ENCODE measurements at regions not wholly inside any gene's neighbourhood (a gene's known extent, or its start where the extent isn't known, plus 50 kb on each side); places are given as distances from the start of the nearest gene placed in this dataset.

- peak; percentile 56 to 83 for TF ChIP-seq CTCF (conservative IDR thresholded peaks at IDR 0.05; ENCODE audit: low read depth in 2 of 2)
- no peak for TF ChIP-seq EZH2 (IDR thresholded peaks at IDR 0.05; ENCODE audit: low read depth, unreplicated experiment)
These were observed 112.2 kb upstream of the GJB5 start for GRCh38 chr1:34642679-34643078.

All from GM23338 (cell line).